Skeletal muscle satellite cell (primary cell): ENCODE measurements at regions not wholly inside any gene's neighbourhood (a gene's known extent, or its start where the extent isn't known, plus 50 kb on each side); places are given as distances from the start of the nearest gene placed in this dataset.

Source experiments
- H3K27me3 ChIP-seq: 2 replicates; pipeline ENCODE4 v1.7.0; 2013; ENCODE audit warnings: low read length; ENCODE audit not compliant: control insufficient read depth, insufficient read depth
- H3K36me3 ChIP-seq: 2 replicates; pipeline ENCODE4 v1.7.0; 2013; ENCODE audit warnings: mild to moderate bottlenecking, control low read depth, low read length; ENCODE audit not compliant: insufficient read depth
- H3K4me1 ChIP-seq: 2 replicates; pipeline ENCODE4 v1.7.0; 2013; ENCODE audit warnings: low read length; ENCODE audit not compliant: control insufficient read depth, insufficient read depth
- H3K4me2 ChIP-seq: 2 replicates; pipeline ENCODE4 v1.7.0; 2013; ENCODE audit warnings: mild to moderate bottlenecking, low read length
- H3K4me3 ChIP-seq: 2 replicates; pipeline ENCODE4 v1.7.0; 2013; ENCODE audit warnings: low read length
- H3K9ac ChIP-seq: 2 replicates; pipeline ENCODE4 v1.7.0; 2013; ENCODE audit warnings: mild to moderate bottlenecking, low read depth, low read length, moderate library complexity
- H3K9me3 ChIP-seq: replicated peaks from 2 replicates; pipeline ENCODE4 v1.7.0; 2013; ENCODE audit warnings: mild to moderate bottlenecking, control low read depth, low read length

DNA sequence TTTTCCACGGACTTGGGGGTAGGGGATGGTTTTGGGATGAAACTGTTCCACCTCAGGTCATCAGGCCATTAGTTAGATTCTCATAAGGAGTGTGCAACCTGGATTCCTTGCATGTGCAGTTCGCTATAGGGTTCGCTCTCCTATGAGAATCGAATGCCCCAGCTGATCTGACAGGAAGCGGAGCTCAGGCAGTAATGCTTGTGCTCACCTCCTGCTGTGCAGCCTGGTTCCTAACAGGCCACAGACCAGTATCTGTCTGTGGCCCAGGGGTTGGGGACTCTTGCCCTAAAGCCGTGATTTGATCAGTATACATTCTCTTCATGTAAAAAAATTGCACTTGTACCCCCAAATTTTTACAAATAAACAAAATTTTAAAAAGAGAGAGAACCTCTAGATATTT is 219.4 kb upstream of the CPNE8 start:
- H3K4me1 ChIP-seq: no peaks in the 10 kb centered on the region

DNA sequence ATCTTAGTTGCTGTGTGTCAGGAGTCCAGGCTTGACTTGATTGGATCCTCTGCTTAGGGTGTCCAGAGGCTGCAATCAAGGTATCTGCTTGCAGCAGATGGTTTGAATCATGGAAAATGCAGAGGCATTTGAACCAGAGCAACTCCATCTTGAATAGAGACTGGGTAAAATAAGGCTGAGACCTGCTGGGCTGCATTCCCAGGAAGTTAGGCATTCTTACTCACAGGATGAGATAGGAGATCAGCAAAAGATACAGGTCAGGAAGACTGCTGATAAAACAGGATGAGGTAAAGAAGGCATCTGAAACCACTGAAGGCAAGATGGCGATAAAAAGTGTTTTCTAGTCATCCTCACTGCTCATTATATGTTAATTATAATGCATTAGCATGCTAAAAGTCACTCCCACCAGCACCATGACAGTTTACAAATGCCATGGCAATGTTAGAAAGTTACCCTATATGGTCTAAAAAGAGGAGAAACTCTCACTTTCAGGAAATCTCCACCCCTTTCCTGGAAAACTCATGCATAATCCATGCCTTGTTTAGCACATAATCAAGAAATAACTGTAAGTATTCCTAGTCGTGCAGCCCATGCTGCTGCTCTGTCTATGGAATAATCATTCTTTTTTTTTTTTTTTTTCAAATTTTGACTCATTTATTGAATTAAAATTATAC is 218.3 kb upstream of the CPNE8 start:
- no peaks in the 10 kb centered on the region for H3K27me3 ChIP-seq
- H3K4me1 ChIP-seq: no peaks in the 10 kb centered on the region
- no peak overlapping the region for H3K4me2 ChIP-seq
- H3K9me3 ChIP-seq: no peaks in the 10 kb centered on the region
- H3K36me3 ChIP-seq: no peaks in the 10 kb centered on the region
- H3K4me3 ChIP-seq: no peak overlapping the region
- no peak overlapping the region for H3K9ac ChIP-seq

More for the DNA sequence above, 219.4 kb upstream of the CPNE8 start:
- H3K9me3 ChIP-seq: no peaks in the 10 kb centered on the region
- H3K27me3 ChIP-seq: no peaks in the 10 kb centered on the region
- H3K9ac ChIP-seq: no peak overlapping the region
- no peaks in the 10 kb centered on the region for H3K36me3 ChIP-seq
- H3K4me3 ChIP-seq: no peak overlapping the region
- H3K4me2 ChIP-seq: no peak overlapping the region

DNA sequence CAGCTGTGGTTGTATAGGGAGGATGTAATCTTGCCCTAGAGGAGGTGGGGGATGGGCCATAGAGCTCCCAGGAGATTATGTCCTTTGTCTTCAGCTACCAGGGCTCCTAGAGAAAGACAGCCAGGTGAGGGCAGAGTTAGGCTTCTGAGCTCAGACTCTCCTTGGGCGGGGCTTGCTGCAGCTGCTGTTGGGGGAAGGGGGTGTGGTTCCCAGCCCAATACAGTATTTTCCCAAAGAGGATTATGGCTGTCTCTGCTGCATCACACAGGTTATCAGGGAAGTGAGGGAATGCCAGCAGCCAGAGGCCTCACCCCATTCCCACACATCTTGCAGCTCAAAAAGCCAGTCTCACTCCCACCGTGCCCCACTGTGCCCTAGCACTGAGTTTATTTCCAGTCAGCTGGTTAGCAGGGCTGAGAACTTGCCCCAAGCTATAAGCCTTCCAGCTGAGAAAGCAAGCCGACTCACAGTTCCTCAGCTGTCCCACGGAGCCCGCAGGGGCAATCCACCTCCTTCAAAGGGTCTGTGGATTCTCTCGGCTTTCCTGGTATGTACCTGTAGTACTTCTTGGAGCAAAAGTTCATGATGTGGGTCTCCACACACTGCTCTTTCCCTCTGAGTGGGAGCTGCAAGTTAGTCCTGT is 217.3 kb upstream of the CPNE8 start:
- H3K9ac ChIP-seq: no peak overlapping the region
- H3K9me3 ChIP-seq: no peaks in the 10 kb centered on the region
- no peaks in the 10 kb centered on the region for H3K4me1 ChIP-seq
- no peak overlapping the region for H3K4me3 ChIP-seq
- no peaks in the 10 kb centered on the region for H3K36me3 ChIP-seq
- no peak overlapping the region for H3K4me2 ChIP-seq
- no peaks in the 10 kb centered on the region for H3K27me3 ChIP-seq

DNA sequence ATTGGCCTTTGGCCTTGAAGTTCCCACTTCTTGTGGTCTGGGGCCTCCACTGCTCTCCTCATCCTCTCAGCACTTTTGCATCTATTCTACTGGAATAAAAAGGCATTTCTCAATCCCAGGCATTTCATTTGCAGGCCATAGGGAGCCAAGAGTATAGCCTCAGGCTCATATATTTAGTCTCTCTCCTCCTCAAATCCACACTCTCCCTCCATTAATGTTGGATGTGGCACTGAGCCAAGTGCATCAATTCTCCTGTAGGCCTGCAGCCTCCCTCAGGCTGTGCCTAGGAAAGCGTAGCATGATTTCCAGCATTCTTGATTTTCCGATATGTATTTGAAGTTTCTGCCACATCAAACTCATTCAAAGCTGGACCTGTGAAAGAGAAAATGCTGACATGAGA is 211.5 kb upstream of the CPNE8 start:
- H3K9ac ChIP-seq: no peak overlapping the region
- no peak overlapping the region for H3K4me3 ChIP-seq
- no peaks in the 10 kb centered on the region for H3K27me3 ChIP-seq
- H3K36me3 ChIP-seq: no peaks in the 10 kb centered on the region
- H3K4me1 ChIP-seq: no peaks in the 10 kb centered on the region
- no peaks in the 10 kb centered on the region for H3K9me3 ChIP-seq
- no peak overlapping the region for H3K4me2 ChIP-seq

DNA sequence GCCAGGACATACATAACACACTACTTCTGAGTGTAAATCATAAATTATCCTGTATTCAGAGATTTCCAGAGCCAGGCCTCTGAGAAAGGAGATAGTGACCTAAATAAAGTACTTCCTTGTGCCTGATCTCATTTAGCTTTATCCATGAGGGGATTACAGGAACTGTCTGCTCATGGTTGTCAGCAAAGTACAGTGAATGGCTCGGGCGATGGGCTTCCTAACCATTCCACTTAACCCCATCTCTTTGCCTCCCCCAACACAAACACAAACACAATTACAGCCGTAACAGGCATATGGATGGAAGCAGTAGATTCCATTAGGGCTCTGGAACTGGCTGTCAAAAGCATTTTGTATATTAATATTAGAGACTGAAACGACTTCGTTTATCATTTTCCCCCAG is 206.7 kb upstream of the CPNE8 start:
- H3K4me3 ChIP-seq: no peak overlapping the region
- H3K9me3 ChIP-seq: no peaks in the 10 kb centered on the region
- no peaks in the 10 kb centered on the region for H3K4me1 ChIP-seq
- H3K4me2 ChIP-seq: no peak overlapping the region
- H3K27me3 ChIP-seq: no peaks in the 10 kb centered on the region
- no peaks in the 10 kb centered on the region for H3K36me3 ChIP-seq
- H3K9ac ChIP-seq: no peak overlapping the region

DNA sequence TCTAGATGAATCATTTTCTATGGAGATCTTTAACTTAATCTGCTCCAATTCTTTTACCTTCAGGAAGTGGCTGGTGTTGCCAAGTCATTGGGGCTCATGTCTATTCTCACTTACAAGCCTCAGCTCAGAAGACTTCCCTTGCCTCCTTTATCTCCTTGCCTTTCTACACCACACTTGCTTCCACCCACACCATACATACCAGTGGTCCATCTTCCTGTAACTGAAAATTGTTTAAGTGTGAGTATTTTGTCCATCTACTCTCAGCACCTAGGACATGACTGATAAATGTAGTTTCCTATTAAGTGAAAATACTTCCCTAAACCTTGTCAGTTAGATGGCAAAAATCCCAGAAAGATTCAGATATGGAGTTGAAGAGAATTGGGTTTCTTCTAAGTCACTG is 199.7 kb upstream of the CPNE8 start:
- H3K4me2 ChIP-seq: no peak overlapping the region
- H3K4me1 ChIP-seq: peaks cover 3% of the 10 kb centered on the region
- no peaks in the 10 kb centered on the region for H3K9me3 ChIP-seq
- H3K36me3 ChIP-seq: no peaks in the 10 kb centered on the region
- no peak overlapping the region for H3K9ac ChIP-seq
- H3K27me3 ChIP-seq: no peaks in the 10 kb centered on the region
- H3K4me3 ChIP-seq: no peak overlapping the region

DNA sequence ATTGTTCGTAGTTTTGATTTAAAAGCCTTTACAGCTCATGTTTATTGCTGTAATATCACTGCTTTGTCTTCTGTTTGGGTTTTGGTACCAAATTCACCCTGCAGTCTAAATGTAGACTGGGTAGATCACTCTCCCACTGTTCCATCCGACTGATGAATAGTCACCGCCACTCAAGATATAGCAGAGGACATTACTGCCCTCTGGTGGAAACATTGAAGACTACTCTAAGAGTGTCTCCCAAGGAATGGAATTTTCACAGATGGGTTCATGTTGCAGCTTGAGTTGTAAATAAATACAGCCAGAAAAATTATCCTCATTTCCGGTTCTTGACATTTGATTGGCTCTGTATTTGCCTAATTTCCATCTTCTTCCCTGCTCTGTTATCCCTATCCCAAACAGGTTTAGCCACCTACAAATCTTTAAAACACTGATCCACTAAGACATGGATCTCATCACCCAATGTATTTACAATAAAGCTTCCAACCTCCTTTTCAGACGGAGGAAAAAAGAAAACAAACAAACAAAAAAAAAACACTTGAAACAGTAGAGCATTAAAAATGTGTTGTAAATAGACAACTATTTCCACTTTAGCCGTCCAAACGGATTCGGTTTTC is 198.3 kb upstream of the CPNE8 start:
- Histone ChIP-seq H3K4me1 (peaks cover 3% of the 10 kb centered on the region), H3K4me3 (no peak overlapping the region), H3K9me3 (no peaks in the 10 kb centered on the region), H3K4me2 (no peak overlapping the region), H3K36me3 (no peaks in the 10 kb centered on the region), H3K27me3 (no peaks in the 10 kb centered on the region), H3K9ac (no peak overlapping the region)

DNA sequence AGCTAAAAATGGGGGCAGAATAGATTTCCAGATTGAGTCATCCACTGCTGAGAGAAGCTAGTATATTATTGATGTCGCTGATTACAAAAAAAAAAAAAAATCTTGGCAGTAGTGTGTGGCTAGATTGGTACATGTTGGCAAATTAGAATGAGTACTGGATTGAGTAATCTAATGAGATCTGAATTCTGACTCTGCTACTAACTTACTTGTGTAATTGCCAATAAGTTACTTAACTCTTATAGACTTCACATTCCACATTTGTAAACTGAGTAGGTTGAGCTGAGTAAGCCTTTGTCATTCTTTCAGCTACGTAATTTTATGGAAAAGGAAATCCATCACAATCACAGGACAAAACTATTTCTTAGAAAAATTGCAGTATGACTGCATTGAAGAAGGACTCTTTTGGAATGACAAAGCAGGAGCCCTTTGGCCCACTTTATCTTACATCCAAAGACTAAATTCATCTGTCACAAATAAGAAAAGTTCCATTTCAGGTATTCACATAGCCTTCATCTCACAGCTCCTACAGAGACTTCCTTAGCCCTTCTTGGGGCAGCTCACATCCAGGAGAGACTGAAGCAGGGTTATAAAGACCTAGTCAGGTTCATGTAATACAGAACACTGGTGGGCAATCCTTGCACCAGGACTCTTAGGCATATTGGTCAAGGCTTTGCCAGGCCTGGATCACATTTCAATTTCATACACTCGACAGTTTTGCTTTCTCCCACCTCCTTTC is 197.3 kb upstream of the CPNE8 start:
- Histone ChIP-seq H3K9ac (no peak overlapping the region), H3K4me2 (no peak overlapping the region), H3K9me3 (no peaks in the 10 kb centered on the region), H3K27me3 (no peaks in the 10 kb centered on the region), H3K4me3 (no peak overlapping the region), H3K36me3 (no peaks in the 10 kb centered on the region), H3K4me1 (peaks cover 3% of the 10 kb centered on the region)

DNA sequence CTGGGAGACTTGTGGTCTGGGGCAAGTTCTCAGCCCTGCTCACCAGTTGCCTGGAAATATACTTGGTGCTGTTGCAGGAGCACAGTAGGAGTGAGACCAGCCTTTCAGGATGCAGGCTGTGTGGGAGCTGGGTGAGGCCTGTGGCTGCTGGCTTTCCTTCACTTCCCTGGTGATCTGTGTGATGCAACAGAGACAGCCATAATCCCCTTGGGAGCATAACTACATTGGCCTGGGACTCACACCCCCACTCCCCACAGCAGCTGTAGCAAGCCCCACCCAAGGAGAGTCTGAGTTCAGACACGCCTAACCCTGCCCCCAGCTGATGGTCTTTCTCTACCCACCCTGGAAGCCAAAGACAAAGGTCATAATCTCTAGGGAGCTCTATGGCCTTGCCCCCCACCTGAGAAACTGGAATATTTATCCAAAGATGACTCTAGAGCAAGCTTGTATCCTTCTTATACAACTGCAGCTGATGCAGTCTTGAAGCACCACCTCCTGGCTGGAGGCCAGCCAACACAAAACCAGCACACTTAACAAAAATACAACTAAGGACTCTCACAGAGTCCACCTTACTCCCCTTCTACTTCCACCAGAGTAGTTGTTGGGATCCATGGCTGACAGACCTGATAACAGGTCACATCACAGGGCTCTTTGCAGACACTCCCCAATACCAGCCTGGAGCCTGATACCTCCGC is 190.4 kb upstream of the CPNE8 start:
- no peak overlapping the region for H3K9ac ChIP-seq
- H3K36me3 ChIP-seq: no peaks in the 10 kb centered on the region
- no peak overlapping the region for H3K4me3 ChIP-seq
- H3K4me2 ChIP-seq: no peak overlapping the region
- H3K27me3 ChIP-seq: no peaks in the 10 kb centered on the region
- no peaks in the 10 kb centered on the region for H3K9me3 ChIP-seq
- no peaks in the 10 kb centered on the region for H3K4me1 ChIP-seq

DNA sequence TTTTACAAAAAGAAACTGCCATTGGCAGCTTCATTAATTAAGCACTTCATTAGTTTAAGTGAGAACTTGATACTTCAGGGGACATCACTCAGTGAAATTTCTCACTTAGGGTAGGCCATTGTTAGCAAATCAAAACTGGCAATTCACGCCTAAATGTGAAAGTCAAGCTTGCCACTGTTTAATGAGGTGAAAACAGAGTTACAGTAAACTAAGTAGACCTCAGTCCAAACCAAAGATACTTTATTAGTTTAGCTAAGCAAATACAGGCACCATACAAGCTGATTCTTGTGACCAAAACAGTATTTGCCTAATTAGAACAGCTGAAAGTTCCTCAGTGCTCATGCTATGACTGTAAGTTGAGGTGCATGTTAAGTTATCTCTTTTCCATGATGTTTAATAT is 176.5 kb upstream of the CPNE8 start:
- Histone ChIP-seq H3K27me3 (no peaks in the 10 kb centered on the region), H3K9me3 (no peaks in the 10 kb centered on the region), H3K4me2 (no peak overlapping the region), H3K9ac (no peak overlapping the region), H3K36me3 (no peaks in the 10 kb centered on the region), H3K4me1 (no peaks in the 10 kb centered on the region), H3K4me3 (no peak overlapping the region)

DNA sequence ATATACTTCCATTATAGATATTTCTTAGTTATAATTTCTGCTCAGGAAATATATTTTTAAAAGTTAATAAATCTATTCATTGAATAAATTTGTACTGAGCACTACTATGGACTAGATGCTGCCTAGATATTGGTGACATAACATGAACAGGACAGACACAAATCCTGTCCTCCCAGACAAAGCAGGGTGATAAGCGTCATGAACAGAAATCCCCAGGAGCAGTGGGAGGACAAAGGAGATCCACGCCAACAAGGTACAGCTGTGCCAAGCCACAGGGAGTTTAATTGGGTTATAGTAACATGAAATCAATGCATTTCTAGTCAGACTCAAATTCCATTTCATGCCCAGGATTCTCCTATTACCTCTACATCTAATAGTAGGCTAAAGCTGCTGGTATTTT is 171.8 kb upstream of the CPNE8 start:
- Histone ChIP-seq H3K27me3 (no peaks in the 10 kb centered on the region), H3K9me3 (no peaks in the 10 kb centered on the region), H3K36me3 (no peaks in the 10 kb centered on the region), H3K4me3 (no peak overlapping the region), H3K4me1 (no peaks in the 10 kb centered on the region), H3K9ac (no peak overlapping the region), H3K4me2 (no peak overlapping the region)
